ENCODE measurements at regions not wholly inside any gene's neighbourhood (a gene's known extent, or its start where the extent isn't known, plus 50 kb on each side); places are given as distances from the start of the nearest gene placed in this dataset.

- H3K36me3 ChIP-seq: no peaks in the 10 kb centered on the region
- no peak for TF ChIP-seq CTCF (IDR thresholded peaks at IDR 0.05)
- TF ChIP-seq POLR2A (IDR thresholded peaks at IDR 0.05): no peak
- TF ChIP-seq POLR2AphosphoS5 (IDR thresholded peaks at IDR 0.05): no peak
- no peak overlapping the region for H3K27ac ChIP-seq
- H3K4me3 ChIP-seq: no peak overlapping the region
- no peaks in the 10 kb centered on the region for H3K4me1 ChIP-seq
- no peaks in the 10 kb centered on the region for H3K9me3 ChIP-seq
- DNase-seq (ENCODE audit: low spot score in 2 of 2): no peak
- H3K27me3 ChIP-seq: no peaks in the 10 kb centered on the region
- intact Hi-C loops (cut with DNase I; ENCODE audit: low total_unique reads): no loop called here
Observed at GRCh38 chr1:38360807-38361206, 314.2 kb upstream of the POU3F1 start.

GRCh38 chr1:38353956-38354355, 307.4 kb upstream of the POU3F1 start:
- no peak for DNase-seq (ENCODE audit: low spot score in 2 of 2)
- H3K4me1 ChIP-seq: no peaks in the 10 kb centered on the region
- no peaks in the 10 kb centered on the region for H3K36me3 ChIP-seq
- TF ChIP-seq CTCF (IDR thresholded peaks at IDR 0.05): no peak
- TF ChIP-seq POLR2AphosphoS5 (IDR thresholded peaks at IDR 0.05): no peak
- TF ChIP-seq POLR2A (IDR thresholded peaks at IDR 0.05): no peak
- H3K9me3 ChIP-seq: peaks cover 0 to under 1% of the 10 kb centered on the region in 2 donors
- no peak overlapping the region for H3K27ac ChIP-seq
- H3K4me3 ChIP-seq: no peak overlapping the region
- intact Hi-C loops (cut with DNase I; ENCODE audit: low total_unique reads): no loop called here
- H3K27me3 ChIP-seq: no peaks in the 10 kb centered on the region

GRCh38 chr1:38352869-38353268, 306.3 kb upstream of the POU3F1 start:
- intact Hi-C loops (cut with DNase I; ENCODE audit: low total_unique reads): no loop called here

GRCh38 chr1:38347446-38348175, 301.0 kb upstream of the POU3F1 start:
- H3K4me1 ChIP-seq: no peaks in the 10 kb centered on the region
- no peak overlapping the region for H3K4me3 ChIP-seq
- intact Hi-C loops (cut with DNase I; ENCODE audit: low total_unique reads): no loop called here
- no peaks in the 10 kb centered on the region for H3K27me3 ChIP-seq
- no peak for TF ChIP-seq CTCF (IDR thresholded peaks at IDR 0.05)
- TF ChIP-seq POLR2AphosphoS5 (IDR thresholded peaks at IDR 0.05): no peak
- no peaks in the 10 kb centered on the region for H3K36me3 ChIP-seq
- H3K9me3 ChIP-seq: peaks cover 6 to 28% of the 10 kb centered on the region in 2 donors
- DNase-seq (ENCODE audit: low spot score in 2 of 2): no peak
- no peak overlapping the region for H3K27ac ChIP-seq

More at GRCh38 chr1:38352869-38353268, 306.3 kb upstream of the POU3F1 start:
- no peak for DNase-seq (ENCODE audit: low spot score in 2 of 2)
- TF ChIP-seq CTCF (IDR thresholded peaks at IDR 0.05) (no peak), POLR2AphosphoS5 (IDR thresholded peaks at IDR 0.05) (no peak), POLR2A (IDR thresholded peaks at IDR 0.05) (no peak)
- peaks cover under 1 to 12% of the 10 kb centered on the region in 2 donors for H3K9me3 ChIP-seq
- no peak overlapping the region for H3K27ac ChIP-seq
- no peaks in the 10 kb centered on the region for H3K27me3 ChIP-seq
- no peaks in the 10 kb centered on the region for H3K4me1 ChIP-seq
- no peaks in the 10 kb centered on the region for H3K36me3 ChIP-seq
- H3K4me3 ChIP-seq: no peak overlapping the region

GRCh38 chr1:38344716-38345115, 298.1 kb upstream of the POU3F1 start:
- Histone ChIP-seq H3K27me3 (no peaks in the 10 kb centered on the region), H3K36me3 (no peaks in the 10 kb centered on the region), H3K9me3 (peaks cover 6 to 28% of the 10 kb centered on the region in 2 donors), H3K27ac (no peak overlapping the region), H3K4me3 (no peak overlapping the region), H3K4me1 (no peaks in the 10 kb centered on the region)
- DNase-seq (ENCODE audit: low spot score in 2 of 2): no peak
- TF ChIP-seq POLR2A (IDR thresholded peaks at IDR 0.05) (no peak), POLR2AphosphoS5 (IDR thresholded peaks at IDR 0.05) (no peak), CTCF (IDR thresholded peaks at IDR 0.05) (no peak)
- intact Hi-C loops (cut with DNase I; ENCODE audit: low total_unique reads): no loop called here

Measured in breast epithelium (tissue), 4 donors.